HG03558 (cell line): ENCODE measurements at regions not wholly inside any gene's neighbourhood (a gene's known extent, or its start where the extent isn't known, plus 50 kb on each side); places are given as distances from the start of the nearest gene placed in this dataset.

Experiments used
- ATAC-seq: cut with Tn5 transposase; IDR thresholded peaks from one replicate; pipeline ENCODE4 v1.9.1; 2021; ENCODE audit warnings: moderate number of reproducible peaks; ENCODE audit not compliant: unreplicated experiment; ENCODE audit errors: extremely low read depth

DNA sequence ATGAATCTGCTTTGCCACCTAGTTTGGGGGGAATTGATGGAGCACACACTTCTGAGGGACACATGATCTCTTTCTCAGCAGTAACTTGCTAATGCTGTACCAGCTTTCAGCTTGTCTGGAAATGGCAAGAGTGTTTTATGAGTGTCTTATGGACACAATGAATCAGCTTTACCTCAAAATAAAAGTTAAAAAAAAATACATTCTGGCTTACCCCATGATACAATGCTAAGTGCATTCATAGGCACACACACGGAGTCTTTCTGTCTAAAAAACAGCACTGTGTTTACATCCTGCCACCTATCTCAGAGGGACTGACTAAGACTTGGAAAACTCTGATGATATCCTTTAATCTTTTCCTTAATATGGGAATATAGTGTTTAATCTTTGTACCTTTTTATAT lies 455.5 kb upstream of the ADAMTS5 start:
- ATAC-seq, result no peak

DNA sequence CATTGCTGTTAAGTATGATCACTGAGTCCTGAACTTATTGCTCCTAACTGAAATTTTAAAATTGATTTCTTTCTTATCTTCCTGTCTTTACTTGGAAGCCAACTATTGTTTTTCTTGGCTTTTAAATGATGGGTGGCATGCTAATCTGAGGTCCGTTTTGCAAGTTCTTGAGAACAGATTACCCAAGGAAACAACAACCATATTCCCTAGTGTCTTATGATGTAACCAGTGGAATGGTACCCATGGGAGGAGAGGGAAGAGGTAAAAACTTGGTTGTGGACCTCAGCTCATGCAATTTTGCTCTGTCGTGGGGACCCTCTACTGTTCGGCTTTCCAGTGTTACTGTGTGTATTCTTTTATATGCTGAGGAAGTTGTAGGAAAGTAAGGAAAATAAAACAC lies 454.8 kb upstream of the ADAMTS5 start:
- ATAC-seq, result no peak

- ATAC-seq, result no peak
Observed at GRCh38 chr21:27419153-27419552, 452.3 kb upstream of the ADAMTS5 start.

GRCh38 chr21:27418346-27418745 lies 451.5 kb upstream of the ADAMTS5 start:
- no peak for ATAC-seq

DNA sequence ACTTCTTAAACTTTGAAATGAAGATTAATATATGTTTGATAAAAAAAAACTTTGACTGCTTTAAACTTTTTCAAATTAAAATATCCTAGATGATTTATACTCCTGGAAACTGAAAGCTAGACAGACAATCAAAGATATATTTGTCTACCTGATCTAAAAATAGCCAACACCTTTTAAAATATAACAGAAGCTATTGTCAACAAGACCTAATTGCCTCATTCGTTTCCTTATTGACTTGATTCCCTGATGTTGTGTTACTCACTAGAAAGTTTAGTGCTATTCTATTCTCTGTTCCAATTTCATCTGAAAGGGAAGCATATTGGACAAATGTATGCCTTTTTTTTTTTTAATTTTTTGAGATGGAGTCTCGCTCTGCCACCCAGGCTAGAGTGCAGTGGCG lies 445.6 kb upstream of the ADAMTS5 start:
- ATAC-seq, result no peak

GRCh38 chr21:27408826-27409225 lies 441.9 kb upstream of the ADAMTS5 start:
- ATAC-seq, result no peak

GRCh38 chr21:27407271-27407670 lies 440.4 kb upstream of the ADAMTS5 start:
- no peak for ATAC-seq

DNA sequence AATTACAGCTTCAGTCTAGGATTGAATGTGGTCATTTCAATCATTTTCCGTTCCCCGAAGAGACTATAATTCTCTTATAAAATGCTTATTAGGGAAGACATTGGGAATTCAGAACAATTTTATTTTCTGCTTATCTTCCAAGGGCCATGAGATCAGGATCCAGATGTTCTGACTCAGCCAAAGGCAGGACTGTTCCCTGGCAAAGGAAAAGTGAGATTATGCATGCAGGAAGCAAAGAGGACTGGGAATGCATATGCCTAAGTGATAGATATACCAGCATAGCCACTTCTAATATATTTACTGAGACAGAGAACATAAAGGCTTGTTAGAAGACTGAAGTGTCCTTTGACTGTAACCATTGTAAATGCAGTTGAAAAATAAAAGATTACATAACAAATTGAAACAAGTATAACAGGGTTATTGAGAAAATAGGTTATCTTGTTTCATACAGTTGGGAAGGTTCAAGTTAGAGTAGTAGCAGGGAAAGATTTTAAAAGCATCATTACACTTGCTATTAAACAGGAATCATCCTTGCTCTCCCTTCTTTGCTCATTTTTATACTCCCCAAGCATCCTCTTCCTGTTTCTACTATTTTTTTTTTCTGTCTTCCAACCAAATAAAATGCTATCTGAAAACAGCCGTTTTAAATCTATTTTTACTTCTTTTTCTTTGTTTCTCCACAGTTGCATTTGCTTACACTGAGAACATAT lies 439.6 kb upstream of the ADAMTS5 start:
- ATAC-seq, result no peak

- ATAC-seq, result no peak
Observed at GRCh38 chr21:27403011-27403410, 436.1 kb upstream of the ADAMTS5 start.

GRCh38 chr21:27400045-27400444 lies 433.2 kb upstream of the ADAMTS5 start:
- ATAC-seq, result no peak

GRCh38 chr21:27397578-27397977 lies 430.7 kb upstream of the ADAMTS5 start:
- no peak for ATAC-seq

DNA sequence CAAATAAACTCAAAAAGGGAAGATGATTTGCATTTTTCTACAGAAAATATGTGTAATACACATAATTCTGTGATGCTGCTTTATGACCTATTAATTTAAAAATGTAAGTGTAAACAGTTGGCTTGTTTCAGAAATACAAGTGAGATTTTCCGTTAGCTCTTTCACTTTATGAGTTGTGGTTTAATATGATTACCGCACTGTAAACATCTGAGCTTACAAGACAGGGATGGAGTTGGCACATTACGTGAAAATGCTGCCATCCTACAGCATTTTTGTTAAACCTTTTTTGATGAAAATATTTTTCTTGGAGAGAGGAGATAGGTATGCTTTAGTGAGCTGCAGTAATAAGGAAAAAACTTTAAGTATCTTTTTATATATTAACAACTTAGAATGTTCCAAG lies 426.8 kb upstream of the ADAMTS5 start:
- no peak for ATAC-seq

DNA sequence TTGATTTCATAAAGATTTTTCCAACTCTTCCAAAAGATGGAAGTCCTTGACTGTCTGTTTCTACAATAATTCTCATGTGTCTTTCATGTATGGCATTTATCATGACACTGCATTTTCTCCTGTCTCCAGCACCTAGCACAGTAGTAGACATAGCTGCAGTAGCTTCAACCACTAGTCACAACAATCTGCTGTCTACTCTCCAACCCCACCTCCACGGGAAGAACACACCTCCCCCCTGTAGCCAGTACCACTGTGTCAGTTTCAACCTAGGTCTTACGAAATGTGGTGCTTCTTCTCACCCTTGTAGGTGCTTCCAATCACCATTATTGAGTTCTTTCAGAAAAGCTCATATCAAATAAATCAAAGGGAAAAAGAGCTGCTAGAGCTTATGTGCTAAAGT lies 425.1 kb upstream of the ADAMTS5 start:
- ATAC-seq, result no peak

GRCh38 chr21:27390384-27390783 lies 423.5 kb upstream of the ADAMTS5 start:
- no peak for ATAC-seq

DNA sequence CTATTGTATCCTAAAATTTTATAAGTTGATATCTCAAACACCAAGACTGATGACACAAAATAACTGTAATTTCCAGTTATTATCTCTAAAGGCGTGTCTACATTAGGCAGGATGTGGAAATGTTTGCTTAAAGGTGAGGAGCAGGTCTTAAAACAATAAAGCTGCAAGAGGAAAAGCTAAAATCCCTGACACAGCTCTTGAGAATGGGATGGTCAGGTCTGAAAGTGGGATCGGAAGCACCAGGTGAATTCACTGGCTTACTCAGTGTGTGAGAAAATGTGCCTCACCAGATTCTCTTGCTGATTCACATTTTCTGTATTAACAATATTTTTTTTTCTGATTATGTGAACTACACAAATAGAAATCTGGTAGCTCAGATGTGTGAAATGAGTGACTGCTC lies 421.9 kb upstream of the ADAMTS5 start:
- ATAC-seq, result no peak

DNA sequence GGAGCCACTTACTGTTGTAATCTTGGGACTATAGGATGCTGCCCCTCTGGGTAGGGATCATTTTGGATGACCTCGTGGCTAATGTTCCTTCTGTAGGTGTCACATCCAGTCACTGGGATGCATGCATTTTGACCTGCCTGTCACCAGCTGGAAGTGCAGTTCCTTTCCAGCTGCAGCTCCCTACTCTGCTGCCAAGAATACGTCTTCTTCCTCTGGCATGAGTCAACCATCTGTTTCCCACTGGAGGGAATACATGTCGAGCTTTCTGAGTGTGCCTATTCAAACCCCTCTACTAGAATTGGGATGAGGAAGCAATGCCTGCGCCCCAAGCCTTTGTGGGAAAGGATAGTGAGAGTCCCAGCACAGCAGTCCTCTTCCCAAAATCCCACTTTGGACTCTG lies 415.5 kb upstream of the ADAMTS5 start:
- no peak for ATAC-seq

DNA sequence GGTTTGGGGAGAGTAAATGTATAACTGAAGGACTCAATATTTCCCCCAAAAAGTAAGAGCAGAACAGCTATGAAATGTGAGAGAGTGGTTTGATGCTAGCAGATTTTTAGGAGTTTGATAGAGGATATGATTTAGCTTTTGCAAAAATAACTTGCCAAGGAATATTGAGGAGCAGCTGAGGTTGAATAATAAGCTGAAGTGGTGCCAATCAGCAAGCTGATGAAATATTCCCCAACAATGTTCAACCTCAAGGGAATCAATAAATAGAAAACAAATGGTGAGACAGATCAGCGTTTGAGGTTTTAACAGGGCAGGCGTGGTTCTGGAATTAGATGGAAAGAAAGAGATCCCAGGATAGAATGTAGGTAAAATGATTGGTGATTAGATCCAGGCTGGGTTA lies 413.4 kb upstream of the ADAMTS5 start:
- ATAC-seq, result no peak

GRCh38 chr21:27379354-27379753 lies 412.5 kb upstream of the ADAMTS5 start:
- ATAC-seq, result no peak

DNA sequence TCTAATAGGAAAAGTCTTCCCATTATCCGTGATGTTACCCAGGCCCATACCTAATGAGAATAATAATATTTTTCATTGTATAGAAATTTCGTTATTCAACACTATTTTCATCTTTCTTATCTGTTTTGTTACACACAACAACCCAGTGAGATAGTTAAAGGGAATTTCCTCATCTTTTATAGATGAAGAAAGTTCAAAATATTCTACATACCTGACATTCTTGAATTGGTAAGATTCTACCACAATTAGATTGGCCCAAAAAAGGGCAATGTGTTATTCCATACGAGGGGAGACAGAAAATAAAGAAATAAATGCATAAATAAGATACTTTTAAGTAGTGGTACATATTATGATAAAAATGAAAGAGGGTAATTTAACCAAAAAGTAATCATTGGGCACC lies 405.5 kb upstream of the ADAMTS5 start:
- no peak for ATAC-seq

- no peak for ATAC-seq
Observed at GRCh38 chr21:27371975-27372331, 405.1 kb upstream of the ADAMTS5 start.

DNA sequence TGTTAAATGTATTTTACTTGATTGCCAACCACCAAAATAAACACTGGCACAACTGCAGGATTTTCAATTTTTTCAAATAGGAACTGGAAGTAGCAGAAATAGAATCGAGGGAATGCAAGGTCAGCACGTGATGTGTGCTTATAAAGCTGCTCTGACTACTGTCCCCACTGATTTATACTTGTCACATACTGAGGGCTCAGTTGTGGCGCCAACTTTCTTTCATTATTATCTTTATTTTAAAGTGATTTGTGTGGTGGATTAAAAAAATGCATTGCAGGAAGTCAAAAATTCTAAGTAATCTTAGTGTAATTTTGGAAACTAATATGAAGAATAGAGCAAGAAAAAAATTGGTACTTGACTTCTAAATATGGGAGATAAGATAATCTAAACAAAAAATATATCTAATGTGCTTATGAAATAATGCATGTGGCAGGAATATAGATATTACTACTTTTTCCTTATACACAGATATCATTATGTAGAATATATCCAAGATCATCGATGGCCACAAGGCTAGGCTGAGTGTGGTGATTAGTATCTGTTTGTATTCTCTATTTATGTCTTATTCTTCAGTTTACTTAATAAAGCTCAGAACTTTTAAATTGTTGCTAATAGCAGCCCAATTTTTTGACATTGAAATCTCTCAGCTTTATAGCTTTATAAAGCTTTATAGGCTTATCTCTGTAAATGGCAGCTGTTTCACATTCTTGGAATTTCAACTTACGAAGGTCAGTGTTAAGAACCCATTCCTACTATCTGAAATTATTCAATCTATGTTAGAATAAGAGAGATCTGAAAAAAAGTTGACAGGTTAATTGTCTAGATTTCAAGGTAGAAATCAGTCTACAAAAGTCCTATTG lies 404.5 kb upstream of the ADAMTS5 start:
- ATAC-seq, result no peak
